ENCODE measurements at regions not wholly inside any gene's neighbourhood (a gene's known extent, or its start where the extent isn't known, plus 50 kb on each side); places are given as distances from the start of the nearest gene placed in this dataset.

DNA sequence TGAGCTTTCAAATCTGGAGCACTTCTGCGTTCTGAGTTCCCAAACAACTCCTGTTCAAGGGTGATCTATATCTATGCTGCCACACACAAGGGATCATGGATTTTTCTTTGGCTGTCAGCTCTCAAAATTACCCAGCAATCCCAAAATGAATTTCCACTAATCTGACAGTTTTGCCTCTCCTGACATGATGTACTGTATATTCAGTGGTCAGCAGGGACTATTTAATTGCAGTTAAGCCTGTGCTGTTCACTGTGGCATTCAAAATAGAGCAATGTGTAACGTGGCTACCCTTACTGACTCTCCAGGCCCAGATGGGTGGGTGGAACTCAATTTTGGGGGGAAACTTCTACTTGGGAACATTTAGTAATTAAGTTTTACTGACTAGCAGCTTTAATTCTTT, 283.8 kb upstream of the TSHZ2 start:
- no peak overlapping the region for H3K27ac ChIP-seq
- H3K36me3 ChIP-seq: no peaks in the 10 kb centered on the region
- TF ChIP-seq POLR2A (IDR thresholded peaks at IDR 0.05): no peak
- TF ChIP-seq CTCF (IDR thresholded peaks at IDR 0.05): no peak
- TF ChIP-seq POLR2AphosphoS5 (IDR thresholded peaks at IDR 0.05): no peak
- TF ChIP-seq EP300 (IDR thresholded peaks at IDR 0.05): no peak
- H3K4me1 ChIP-seq: no peaks in the 10 kb centered on the region
- 33 to 63% methylated on average over 1 to 2 of the region's 2 CpGs for WGBS, 2 donors (ENCODE audit: low coverage in 1 of 2)
- no peak overlapping the region for H3K4me3 ChIP-seq
- H3K9me3 ChIP-seq: no peaks in the 10 kb centered on the region
- ATAC-seq: no peak
- peaks cover 7% of the 10 kb centered on the region for H3K27me3 ChIP-seq

DNA sequence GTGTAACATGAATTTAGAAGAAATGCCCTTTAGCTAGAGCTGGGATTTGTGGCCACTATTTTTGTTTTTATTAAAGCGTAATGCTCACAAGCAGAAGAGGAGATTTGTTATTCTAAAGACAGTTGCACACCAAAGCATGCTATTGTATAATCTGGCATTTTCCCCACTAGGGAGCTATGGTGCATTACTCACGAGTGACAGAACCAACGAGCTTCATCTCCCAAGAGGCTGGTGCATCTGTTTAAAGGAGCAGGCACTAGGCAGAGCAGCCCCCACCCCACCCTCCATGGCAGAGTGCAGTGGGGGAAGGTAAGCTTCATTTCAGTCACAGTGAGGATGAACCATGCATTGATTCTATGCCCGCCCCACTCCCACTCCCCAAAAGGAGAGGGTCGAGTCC, 287.3 kb upstream of the TSHZ2 start:
- no peak for TF ChIP-seq POLR2AphosphoS5 (IDR thresholded peaks at IDR 0.05)
- no peak for TF ChIP-seq POLR2A (IDR thresholded peaks at IDR 0.05)
- TF ChIP-seq CTCF (IDR thresholded peaks at IDR 0.05): no peak
- no peak for TF ChIP-seq EP300 (IDR thresholded peaks at IDR 0.05)
- H3K36me3 ChIP-seq: no peaks in the 10 kb centered on the region
- peaks cover 7% of the 10 kb centered on the region for H3K27me3 ChIP-seq
- 31% methylated on average over 4 of the region's 5 CpGs; no CpG with 5 or more reads in 1 of the 2 donors for WGBS, 2 donors (ENCODE audit: low coverage in 1 of 2)
- peaks cover 0 to 6% (median 0%) of the 10 kb centered on the region in 3 donors for H3K9me3 ChIP-seq
- H3K27ac ChIP-seq: no peak overlapping the region
- no peak for ATAC-seq
- no peak overlapping the region for H3K4me3 ChIP-seq
- H3K4me1 ChIP-seq: no peaks in the 10 kb centered on the region

- no peak for ATAC-seq
- no peaks in the 10 kb centered on the region for H3K36me3 ChIP-seq
- H3K4me1 ChIP-seq: no peaks in the 10 kb centered on the region
- no peak overlapping the region for H3K4me3 ChIP-seq
- H3K27ac ChIP-seq: no peak overlapping the region
- H3K9me3 ChIP-seq: peaks cover 0 to 6% (median 0%) of the 10 kb centered on the region in 3 donors
- TF ChIP-seq CTCF (IDR thresholded peaks at IDR 0.05): no peak
- no peak for TF ChIP-seq EP300 (IDR thresholded peaks at IDR 0.05)
- no peak for TF ChIP-seq POLR2AphosphoS5 (IDR thresholded peaks at IDR 0.05)
- no peak for TF ChIP-seq POLR2A (IDR thresholded peaks at IDR 0.05)
- peaks cover 7% of the 10 kb centered on the region for H3K27me3 ChIP-seq
- WGBS, 2 donors (ENCODE audit: low coverage in 1 of 2): 64 to 67% methylated on average over 3 to 4 of the region's 14 CpGs
These were observed 288.0 kb upstream of the TSHZ2 start for GRCh38 chr20:52684176-52684575.

DNA sequence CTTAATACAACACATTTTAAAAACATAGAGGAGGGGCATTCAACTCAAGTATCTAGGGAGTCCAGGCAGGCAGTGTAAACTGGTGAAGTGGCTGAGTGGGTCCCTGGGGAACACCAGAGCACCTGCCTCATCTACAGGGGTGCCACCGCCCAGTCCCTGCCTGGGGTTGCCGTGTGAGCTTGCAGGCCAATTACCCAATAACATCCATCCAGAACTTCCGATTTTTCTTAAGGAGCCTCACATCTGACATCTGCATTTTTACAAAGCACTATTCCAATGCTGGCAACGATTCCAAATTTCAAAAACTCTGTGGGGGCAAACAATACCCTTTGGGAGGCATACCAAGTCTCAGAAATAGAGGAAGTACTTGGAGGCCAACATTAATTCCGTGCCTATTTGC, 288.4 kb upstream of the TSHZ2 start:
- no peak for TF ChIP-seq EP300 (IDR thresholded peaks at IDR 0.05)
- TF ChIP-seq CTCF (IDR thresholded peaks at IDR 0.05): no peak
- TF ChIP-seq POLR2A (IDR thresholded peaks at IDR 0.05): no peak
- TF ChIP-seq POLR2AphosphoS5 (IDR thresholded peaks at IDR 0.05): no peak
- 65 to 83% methylated on average over 5 of the region's 5 CpGs for WGBS, 2 donors (ENCODE audit: low coverage in 1 of 2)
- no peak overlapping the region for H3K4me3 ChIP-seq
- H3K9me3 ChIP-seq: peaks cover 0 to 6% (median 0%) of the 10 kb centered on the region in 3 donors
- H3K27ac ChIP-seq: no peak overlapping the region
- no peak for ATAC-seq
- H3K27me3 ChIP-seq: peaks cover 7% of the 10 kb centered on the region
- H3K36me3 ChIP-seq: no peaks in the 10 kb centered on the region
- H3K4me1 ChIP-seq: no peaks in the 10 kb centered on the region

GRCh38 chr20:52682237-52682636, 289.9 kb upstream of the TSHZ2 start:
- Histone ChIP-seq H3K27me3 (peaks cover 5% of the 10 kb centered on the region), H3K36me3 (no peaks in the 10 kb centered on the region), H3K4me3 (no peak overlapping the region), H3K27ac (no peak overlapping the region), H3K9me3 (peaks cover 0 to 6% (median 0%) of the 10 kb centered on the region in 3 donors), H3K4me1 (no peaks in the 10 kb centered on the region)
- no peak for ATAC-seq
- TF ChIP-seq EP300 (IDR thresholded peaks at IDR 0.05) (no peak), POLR2A (IDR thresholded peaks at IDR 0.05) (no peak), POLR2AphosphoS5 (IDR thresholded peaks at IDR 0.05) (no peak), CTCF (IDR thresholded peaks at IDR 0.05) (no peak)
- 56 to 67% methylated on average over 1 of the region's 1 CpG for WGBS, 2 donors (ENCODE audit: low coverage in 1 of 2)

Measured in gastroesophageal sphincter (tissue), 4 donors.